GM21619 (cell line): ENCODE measurements at regions not wholly inside any gene's neighbourhood (a gene's known extent, or its start where the extent isn't known, plus 50 kb on each side); places are given as distances from the start of the nearest gene placed in this dataset.

Experiments
- ATAC-seq: cut with Tn5 transposase; IDR thresholded peaks from one replicate; pipeline ENCODE4 v1.9.1; 2021; ENCODE audit not compliant: unreplicated experiment

DNA sequence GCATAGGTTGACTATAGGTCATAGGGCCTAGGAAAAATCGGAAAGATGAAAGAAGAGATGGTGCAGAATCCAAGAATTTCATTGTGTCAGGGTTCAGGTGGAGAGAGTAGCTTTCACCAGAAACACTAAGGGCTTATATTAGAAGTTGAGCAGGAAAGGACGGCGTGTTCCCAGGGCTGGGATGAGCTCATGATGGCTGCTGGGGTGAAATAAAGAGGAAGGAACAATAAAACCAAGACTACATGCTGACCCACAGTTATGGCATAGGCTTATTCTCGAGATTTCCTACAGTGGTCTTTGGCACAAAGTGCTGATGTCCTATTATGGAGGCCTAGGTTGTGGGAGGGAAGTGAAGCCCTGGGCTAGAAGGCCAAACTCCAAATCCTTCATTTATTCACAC is 195.8 kb downstream of the PTEN start:
- no peak for ATAC-seq

DNA sequence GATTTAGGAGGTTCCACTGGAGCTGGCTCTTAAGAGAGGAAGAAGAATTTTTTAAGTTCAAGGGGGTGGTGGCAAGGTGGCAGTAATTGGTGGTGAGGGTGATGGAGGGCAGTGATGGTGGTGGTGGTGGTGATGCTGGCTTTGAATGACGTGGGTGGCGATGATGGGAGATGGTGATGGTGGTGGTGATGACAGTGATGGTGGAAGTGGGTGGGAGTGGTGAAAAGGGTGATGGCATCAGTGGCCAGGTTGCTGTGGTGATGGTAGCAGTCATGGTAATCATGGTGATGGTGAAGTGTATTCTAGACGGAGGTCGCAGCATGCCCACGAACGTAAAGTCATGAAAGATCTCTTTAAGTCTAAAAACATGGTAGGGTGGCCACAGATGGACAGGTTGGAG is 197.3 kb downstream of the PTEN start:
- no peak for ATAC-seq

DNA sequence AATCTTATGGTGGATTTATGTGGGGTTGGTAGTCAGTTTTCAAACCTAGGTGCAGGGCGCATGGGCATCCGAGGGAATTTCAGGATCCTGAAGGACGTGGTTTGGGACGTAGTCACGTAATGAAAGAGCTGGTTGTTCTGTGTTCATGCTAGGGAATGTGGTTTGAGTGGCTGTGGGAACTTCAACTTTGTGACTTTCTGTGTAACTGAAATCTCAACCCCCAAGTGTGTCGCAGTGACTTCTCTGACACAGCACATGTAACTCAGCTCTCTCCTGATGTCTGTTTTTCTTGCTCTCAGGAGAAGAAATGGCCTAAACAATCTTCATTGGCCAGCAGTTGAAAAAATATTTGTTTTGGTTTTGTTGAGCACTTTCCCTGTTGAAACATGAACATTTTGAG is 199.0 kb downstream of the PTEN start:
- ATAC-seq, result no peak

DNA sequence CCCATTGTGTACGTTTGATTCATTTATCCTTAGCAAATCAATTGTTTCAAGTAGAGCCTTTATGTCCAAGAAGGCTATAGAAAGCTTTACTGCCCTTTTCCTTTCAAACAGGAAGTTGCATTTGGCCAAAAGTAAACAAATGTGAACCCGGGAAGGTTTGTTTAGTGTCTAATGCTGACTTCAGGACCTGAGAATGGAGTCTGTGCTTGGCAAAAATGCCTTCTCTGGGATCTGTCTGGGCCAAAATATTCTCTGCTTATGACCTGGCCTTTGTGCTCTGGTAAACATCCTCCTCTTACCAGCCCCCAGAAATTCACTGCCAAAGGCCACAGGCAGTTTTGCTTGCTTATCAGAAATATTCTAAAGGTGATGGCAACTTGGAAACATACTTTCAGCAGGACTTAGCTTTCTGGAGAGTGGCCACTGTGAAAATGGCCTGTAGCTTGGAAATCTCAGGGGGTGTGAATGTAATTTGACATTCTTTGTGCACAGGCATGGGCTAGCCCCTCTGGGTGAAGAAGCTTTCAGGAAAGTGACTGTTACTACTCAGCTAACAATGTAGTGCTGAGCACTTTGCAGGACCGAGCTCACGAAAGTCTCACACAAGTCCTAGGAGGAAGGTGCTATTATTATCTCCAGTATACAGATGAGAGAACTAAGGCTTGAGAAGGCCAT is 199.5 kb downstream of the PTEN start:
- no peak for ATAC-seq

DNA sequence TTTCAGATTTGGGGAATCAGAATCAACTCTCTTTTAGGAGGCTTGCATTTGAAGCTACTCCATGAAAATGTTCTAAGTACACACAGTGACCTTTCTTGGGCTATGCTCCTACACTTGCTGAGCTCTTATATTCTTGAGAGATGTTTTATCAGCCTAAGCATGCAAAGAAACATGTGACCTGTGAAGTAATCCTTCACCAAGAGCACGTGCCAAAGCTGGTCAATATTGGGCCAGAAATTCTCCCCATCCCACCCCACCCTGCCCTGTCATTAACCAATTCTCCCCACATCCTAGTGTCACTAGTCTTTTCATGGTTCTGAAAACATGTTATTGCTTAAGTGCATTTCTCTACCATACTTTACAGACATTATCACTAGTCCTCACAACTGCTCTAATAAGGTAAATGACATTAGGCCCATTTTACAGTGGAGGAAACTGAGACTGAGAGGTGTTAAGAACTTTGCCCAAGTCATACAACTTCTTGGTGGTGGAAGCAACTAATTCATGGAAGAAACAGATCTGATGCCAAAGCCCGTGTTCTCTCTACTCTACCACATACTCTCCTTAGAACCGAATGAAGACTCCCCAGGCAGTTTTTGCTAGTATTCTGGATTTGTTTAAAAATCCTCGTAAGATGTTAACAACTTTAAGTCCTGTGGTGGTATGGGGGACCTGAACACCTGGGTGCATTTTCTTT is 200.6 kb downstream of the PTEN start:
- ATAC-seq, result no peak

DNA sequence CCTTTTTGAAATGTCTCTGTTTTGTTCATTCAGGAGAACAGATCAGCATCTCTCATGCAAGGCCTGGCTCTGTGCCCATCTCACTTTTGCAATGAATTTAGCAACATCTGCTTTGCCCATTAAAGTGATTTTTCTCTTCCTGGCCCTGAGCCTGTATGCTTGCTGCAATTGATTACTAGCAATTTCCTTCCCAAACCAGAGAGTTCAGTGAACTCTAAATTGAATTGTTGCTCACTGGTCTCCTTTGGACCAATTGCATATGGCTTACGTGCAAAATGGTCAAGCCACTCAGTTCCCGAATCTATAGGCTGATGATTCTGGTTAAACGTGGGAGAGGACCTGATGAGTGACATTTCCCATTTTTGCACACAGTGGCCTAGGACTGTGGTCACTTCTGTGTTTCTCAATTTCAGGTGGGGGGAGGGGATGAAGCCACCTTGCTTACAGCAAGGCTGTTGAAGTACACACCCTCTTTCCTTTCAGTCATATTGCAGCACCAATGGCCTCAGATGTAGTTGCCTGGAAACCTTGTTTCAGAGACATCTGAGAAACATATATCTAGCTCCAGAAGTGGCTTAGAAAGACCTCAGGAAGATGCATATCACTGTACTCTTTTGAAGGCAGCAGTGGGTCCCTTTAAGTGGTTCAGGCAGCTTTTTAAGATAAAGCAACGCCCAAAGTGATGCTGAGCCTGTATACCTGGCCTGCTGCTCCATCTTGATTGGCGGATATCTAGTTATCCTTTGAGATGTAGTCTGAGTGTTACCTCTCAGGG is 201.4 kb downstream of the PTEN start:
- ATAC-seq, result peak; percentile 52

DNA sequence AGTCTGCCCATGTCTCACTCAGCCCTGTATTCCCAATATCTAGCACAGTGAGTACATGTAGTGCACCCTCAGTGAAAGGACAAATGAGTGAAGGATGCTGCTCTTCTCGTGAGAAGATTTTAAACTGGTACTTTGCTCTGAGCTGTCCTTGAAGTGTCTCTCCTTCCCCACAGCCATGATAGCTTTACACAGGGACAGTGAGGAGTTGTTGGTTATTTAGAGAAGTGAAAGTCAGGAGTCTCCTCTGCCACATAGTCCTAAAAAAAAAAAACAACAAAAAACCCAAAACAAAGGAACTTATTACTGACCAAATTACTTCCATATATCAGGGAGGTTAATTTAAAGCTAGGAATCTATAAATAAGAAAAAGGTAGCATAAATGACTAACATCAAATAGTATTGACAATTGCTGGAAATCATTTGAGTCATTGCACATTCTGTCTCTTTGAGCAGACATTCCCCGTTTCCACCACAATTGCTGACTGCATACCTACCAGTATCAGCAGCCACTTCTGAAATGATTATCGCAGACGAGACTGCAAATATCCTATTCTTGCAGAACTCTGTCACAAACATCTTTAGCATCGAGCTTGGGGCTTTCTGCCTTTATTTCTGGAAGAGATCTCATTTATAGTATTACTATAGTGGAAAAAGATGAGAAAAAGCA is 202.1 kb downstream of the PTEN start:
- ATAC-seq, result peak; percentile 25

DNA sequence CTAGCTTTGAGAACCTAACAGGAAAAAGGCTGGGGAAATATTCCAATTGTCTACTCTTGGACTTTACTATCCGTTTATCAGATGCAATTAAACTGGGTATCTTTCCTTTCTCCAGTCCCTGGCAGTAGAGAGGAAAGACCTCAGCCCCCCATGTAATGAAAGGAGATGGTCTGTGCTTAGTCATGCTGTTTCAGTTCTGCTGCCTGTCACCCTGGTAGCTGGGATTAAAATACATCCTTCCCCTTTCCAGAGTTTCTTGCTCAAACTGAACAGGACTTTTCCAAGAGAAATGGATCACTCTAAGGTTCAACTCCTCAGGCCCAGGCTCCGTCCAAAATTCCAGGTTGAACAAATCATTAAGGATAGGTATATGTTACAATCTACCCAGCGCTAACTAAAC is 202.9 kb downstream of the PTEN start:
- ATAC-seq, result no peak

DNA sequence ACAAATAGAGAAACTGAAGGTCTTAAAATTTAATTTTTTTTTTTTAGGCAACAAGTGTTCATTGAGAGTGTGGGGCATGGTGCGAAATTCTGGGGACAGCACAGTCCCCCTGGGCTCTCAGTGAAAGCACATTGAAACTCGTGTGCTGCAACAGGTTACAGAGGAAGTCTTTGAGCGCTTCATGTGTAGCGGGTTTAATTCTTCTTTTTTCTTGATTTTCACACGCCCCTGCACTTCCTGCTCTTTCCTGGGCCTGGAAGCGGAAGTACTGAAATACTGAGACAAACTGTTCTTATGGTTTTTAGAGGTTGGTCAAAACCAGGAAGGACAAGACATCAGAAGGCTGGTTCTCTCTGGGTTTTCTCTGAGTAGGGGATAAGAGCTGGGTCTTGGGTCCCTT is 203.5 kb downstream of the PTEN start:
- no peak for ATAC-seq

DNA sequence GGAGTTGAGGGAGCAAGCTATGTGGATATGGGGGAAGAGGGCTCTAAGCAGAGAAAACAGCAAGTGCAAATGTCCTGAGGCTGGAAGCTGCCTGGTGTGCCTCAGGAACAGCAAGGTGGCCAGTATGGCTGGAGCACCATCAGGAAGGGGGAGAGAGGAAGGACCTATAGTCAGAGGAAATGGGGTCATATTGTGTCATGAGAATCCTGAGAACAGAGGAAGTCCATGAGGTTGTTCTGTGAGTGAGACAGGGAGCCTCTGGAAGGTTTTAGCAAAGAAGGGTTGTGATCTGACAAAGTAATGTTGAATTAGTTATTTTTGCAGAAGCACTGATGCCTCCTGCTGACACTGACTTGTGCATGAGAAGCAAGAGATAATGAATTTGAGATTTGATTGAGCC is 204.3 kb downstream of the PTEN start:
- ATAC-seq, result no peak

DNA sequence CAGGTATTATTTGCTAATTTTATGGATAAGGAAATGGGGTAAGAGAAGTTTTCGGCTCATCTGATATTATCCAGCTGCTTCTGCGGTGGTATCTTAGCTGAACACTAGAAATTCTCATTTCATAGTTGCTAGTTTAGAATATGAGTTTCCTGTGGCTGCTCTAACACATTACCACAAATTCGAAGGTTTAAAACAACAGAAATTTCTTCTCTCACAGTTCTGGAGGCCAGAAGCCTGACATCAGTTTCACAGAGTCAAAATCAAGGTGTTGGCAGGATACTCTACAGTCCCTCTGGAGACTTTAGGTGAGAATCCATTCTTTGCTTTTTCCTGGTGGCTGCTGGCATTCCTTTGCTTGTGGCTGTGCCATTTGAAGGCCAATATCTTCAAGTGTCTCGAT is 205.9 kb downstream of the PTEN start:
- no peak for ATAC-seq

DNA sequence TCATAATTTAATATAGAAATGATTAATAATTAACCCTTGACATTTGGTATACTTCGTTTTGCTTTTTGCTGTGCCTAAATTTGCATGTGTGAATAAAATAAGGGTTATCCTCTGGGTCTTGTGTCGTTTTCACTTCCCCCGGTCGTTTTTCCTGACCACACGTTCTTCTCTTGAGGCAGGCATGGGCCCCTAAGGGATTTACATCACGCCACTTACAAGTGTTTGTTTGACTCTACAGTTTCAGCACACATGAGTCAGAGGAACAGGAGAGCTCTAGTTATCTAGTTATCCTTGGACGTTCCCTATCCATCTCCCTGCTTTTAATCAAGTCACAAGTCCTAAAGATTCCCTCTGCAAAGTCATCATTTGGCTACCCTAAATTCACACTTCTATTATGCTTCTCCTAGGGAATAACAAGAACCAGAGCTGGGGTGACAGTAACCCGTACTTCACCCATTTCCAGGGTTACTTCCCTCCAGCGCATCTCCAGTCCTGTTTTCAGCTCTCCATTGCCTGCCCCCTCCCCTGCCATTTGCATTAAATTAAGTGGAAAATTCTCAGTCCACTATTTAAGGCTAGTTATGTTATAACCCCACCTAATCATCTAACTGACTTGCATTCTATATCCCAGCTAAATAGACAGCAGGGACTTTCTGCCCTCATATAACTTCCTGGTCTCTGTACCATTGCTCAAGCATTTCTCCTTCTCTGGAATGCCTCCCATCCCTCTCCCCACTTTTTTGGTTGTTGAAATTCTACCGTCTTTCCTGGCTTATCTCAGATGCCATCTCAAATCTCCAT is 206.9 kb downstream of the PTEN start:
- ATAC-seq, result peak; percentile 51

DNA sequence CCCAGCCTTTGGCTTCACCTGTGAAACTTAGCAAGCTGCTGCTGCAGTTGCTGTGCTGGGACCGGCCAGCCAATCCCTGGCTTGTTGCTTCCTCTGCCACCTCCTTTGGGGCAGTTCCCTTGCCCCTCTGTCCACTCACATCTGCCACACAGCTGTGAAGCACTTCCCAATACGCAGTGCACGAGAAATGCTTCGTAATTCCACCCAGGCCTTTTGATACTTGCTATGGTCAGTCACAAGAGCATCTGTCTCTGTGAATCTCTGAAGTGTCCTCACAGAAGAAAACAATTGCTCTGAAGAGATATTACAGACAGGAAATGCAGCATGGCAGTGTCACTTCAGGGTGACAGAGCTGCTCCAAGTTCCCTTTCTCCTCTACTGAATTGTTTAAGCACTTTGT is 208.5 kb downstream of the PTEN start:
- no peak for ATAC-seq

DNA sequence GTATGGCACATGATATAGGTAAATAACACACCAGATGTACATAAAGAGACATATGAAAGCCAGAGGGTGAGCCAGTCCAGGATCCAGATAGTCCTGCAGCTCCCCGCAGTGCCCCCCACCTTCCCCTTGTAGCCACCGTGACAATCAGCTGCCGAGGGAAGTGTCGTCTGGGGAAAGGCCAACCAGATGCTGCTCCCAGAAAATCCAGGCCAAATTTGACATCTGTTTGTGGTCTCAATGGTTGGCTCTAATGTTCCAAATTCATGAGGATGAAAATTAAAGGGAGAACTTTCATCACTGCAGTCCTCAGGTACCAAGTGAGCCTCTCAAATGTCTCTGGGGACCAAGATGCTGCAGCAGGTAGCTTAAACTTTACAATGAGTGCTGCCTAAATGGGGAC is 210.3 kb downstream of the PTEN start:
- no peak for ATAC-seq

DNA sequence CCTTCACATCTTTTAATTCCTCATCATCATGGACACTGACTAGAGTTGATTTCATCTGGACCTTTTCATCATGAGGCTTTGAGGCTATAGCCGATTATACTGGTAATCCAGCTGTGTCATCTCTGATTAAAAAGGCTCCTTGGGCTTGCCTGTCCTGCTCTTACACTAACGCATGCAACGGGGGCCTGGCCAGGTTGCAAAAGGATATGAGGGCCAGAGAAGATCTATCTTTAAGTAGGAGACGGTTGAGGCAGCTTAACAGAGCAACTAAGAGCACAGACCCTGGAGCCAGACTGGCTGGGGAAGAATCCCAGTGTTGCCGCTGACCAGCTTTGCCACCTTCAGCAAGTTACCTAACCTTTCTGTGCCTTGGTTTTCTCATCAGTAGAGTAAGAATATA is 211.5 kb downstream of the PTEN start:
- no peak for ATAC-seq

DNA sequence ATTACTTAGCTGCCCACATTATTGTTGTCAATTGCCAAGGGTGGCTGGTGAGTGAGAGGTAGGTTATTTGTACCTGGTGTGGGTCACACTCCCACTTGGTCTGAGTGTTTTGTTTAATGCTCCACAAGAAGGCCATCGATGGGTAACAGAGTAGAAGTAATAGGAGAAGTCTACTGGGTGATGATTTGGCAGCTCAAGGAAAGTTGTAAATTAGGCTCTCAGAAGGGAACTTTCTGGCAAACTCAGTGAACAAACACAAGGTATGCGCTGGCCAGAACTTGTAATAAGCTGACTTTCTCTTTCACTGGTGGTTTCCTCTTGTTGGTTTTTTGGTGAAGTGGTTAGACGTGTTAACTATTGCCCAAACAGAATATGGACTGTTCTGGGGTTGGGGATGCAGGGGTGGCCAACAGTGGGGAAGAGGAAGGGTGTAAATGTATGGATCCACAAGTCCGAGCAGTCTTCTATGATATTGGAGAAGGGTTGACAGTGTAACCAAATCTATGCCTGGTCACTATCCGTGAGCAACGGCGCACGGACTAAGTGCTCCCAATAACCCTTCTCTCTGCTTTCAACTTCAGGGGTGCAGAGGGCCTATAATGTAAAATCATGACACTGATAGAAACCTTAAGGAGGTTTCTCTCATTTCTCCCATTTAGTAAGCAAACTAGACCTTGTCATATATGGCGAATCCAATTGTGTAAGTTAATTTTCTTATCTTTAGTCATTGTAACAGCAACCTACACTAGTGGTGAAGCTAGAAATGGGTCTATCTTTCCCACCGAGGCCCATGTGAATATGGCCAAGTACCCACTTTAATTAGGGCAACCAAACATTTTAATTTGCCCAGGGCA is 212.8 kb downstream of the PTEN start:
- peak; percentile 52 for ATAC-seq

DNA sequence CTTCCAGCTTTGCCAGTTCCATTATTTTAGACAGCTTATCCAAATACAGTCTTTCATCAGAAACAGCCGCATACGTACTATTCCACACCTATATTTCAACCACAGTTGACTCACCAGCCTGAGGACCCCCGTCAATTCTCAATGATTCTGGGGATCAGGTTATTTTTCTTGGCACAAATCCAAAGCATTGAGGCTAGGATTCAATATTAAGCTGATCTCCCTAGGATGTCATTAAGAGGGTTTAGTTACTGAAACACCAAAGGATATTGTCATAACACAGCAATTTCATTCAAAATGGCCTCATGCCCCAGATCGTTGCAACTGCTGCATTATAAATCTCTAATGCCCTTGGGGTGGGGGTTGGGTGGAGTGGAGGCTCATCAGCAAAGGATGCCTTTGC is 214.6 kb downstream of the PTEN start:
- no peak for ATAC-seq

DNA sequence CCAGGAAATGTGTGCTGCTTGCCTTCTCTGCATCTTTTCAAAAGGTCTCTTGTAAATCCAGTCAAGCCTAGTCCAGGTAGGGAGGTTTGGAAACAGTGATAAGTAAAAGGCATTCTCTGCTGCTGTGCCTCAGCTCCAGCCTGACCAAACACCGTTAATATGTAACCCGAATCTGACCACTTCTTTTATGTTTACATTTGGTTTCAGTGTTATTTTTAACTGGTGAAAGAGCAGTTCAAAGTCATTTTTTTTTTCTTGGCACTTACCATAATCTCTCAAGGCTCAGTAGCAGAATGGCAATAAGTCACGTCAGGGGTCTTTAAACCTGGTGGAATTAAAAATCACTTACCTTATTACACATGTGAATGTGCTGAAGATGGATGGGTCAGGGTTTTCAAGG is 216.8 kb downstream of the PTEN start:
- ATAC-seq, result peak; percentile 45

DNA sequence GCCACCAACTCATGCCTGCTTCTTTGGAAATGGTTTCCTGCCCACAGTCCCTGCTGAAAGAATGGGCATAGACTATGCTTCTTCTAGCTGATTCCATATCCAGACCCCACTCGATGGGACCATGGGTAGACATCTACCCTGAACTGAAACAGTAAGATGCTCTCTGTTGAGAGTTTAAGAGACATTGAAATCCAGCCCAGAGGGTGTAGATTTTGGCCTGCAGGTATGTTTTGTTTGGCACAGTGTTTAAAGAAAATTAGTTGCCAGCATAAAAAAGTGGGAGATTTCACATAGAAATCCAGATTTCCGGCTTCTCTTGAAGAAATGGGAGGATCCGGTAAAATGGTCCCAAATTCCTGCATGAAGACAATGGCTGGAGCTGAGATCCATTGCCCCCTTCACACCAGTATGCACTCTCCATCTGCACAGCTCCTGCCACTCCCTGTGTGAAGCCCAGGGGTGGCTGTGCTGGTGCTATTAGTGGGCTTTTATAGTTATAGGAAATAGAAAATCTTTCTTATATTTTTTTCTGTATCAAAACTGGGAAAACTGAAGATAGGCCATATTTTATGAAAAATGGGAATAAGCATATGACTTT is 218.1 kb downstream of the PTEN start:
- no peak for ATAC-seq

DNA sequence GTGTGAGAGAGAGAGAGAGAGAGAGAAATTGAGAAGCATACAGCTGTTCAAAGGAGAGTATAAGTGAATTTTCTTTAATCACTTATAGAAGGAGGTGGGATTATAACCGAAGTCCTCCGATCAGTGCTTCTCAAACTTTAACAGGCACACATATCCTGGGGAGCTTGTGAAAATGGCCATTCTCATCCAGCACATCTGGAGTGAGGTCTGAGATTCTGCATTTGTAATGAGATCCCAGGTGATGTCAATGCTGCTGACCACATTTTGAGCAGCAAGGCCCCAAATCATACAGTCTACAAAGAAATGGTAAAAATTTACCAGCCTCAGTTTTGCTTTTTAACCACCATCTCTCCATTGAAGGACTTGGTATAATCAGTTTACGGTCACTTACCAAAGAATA is 219.0 kb downstream of the PTEN start:
- peak; percentile 35 for ATAC-seq
